OCI-LY1 (cell line): ENCODE measurements at regions not wholly inside any gene's neighbourhood (a gene's known extent, or its start where the extent isn't known, plus 50 kb on each side); places are given as distances from the start of the nearest gene placed in this dataset.

ENCODE experiments used
- H2AFZ ChIP-seq: fragments of 200-600 bp; sonication (generic), shearing (Covaris generic); 2 replicates; pipeline ENCODE4 v1.6.0; 2014; ENCODE audit warnings: antibody characterized with exemption, mild to moderate bottlenecking, low read length
- H3F3A ChIP-seq: fragments of 200-600 bp; sonication (generic), shearing (Covaris generic); 2 replicates; pipeline ENCODE4 v1.6.0; 2014; ENCODE audit warnings: mild to moderate bottlenecking, antibody characterized with exemption, low read length, moderate library complexity; ENCODE audit not compliant: insufficient read depth
- H3K27ac ChIP-seq: fragments of 200-600 bp; sonication (generic); 2 replicates; pipeline ENCODE4 v1.5.1; 2014; ENCODE audit warnings: low read length, mixed run types, mild to moderate bottlenecking, low read depth; ENCODE audit not compliant: poor library complexity, severe bottlenecking
- H3K27me3 ChIP-seq: fragments of 200-600 bp; sonication (generic); 2 replicates; pipeline ENCODE4 v1.6.0; 2014; ENCODE audit warnings: antibody characterized with exemption, mild to moderate bottlenecking, low read length, moderate library complexity; ENCODE audit not compliant: insufficient read depth
- H3K36me3 ChIP-seq: fragments of 200-600 bp; sonication (generic); 2 replicates; pipeline ENCODE4 v1.6.1; 2014; ENCODE audit warnings: mild to moderate bottlenecking, antibody characterized with exemption, low read length, moderate library complexity, mixed read lengths; ENCODE audit not compliant: insufficient read depth
- H3K4me1 ChIP-seq: fragments of 200-600 bp; sonication (generic); 2 replicates; pipeline ENCODE4 v1.5.1; 2014; ENCODE audit warnings: mild to moderate bottlenecking, low read length, moderate library complexity; ENCODE audit not compliant: insufficient read depth, severe bottlenecking
- H3K4me2 ChIP-seq: fragments of 200-600 bp; sonication (generic), shearing (Covaris generic); 2 replicates; pipeline ENCODE4 v1.6.1; 2014; ENCODE audit warnings: low read length
- H3K4me3 ChIP-seq: fragments of 200-600 bp; sonication (generic); 2 replicates; pipeline ENCODE4 v1.5.1; 2014; ENCODE audit warnings: low read length, low read depth, mild to moderate bottlenecking, mixed read lengths; ENCODE audit not compliant: poor library complexity, severe bottlenecking
- H3K79me2 ChIP-seq: fragments of 200-600 bp; shearing (Covaris generic); 2 replicates; pipeline ENCODE4 v1.6.1; 2016; ENCODE audit warnings: mixed run types, low read length, mixed read lengths; ENCODE audit not compliant: insufficient read depth
- H3K9ac ChIP-seq: fragments of 200-600 bp; sonication (generic), shearing (Covaris generic); 2 replicates; pipeline ENCODE4 v1.6.1; 2014; ENCODE audit warnings: mild to moderate bottlenecking, low read length, mixed read lengths
- H3K9me2 ChIP-seq: fragments of 200-600 bp; sonication (generic), shearing (Covaris generic); 2 replicates; pipeline ENCODE4 v1.6.1; 2014; ENCODE audit warnings: low read depth, mild to moderate bottlenecking, low read length, mixed read lengths
- H3K9me3 ChIP-seq: fragments of 200-600 bp; shearing (Covaris generic); 2 replicates; pipeline ENCODE4 v1.6.1; 2014; ENCODE audit warnings: low read length, mixed read lengths
- H4K20me1 ChIP-seq: fragments of 200-600 bp; sonication (generic), shearing (Covaris generic); 2 replicates; pipeline ENCODE4 v1.6.0; 2016; ENCODE audit warnings: mild to moderate bottlenecking, low read length; ENCODE audit not compliant: insufficient read depth
- EZH2 ChIP-seq: fragments of 200-600 bp; sonication (generic), shearing (Covaris generic); IDR thresholded peaks from 2 replicates; pipeline ENCODE4 v1.8.0; 2017; ENCODE audit warnings: borderline replicate concordance, mixed run types, mild to moderate bottlenecking, antibody characterized with exemption, low read length, moderate library complexity, mixed read lengths
- TF ChIP-seq, protein P1 (sequence below): fragments of 200-600 bp; sonication (generic), shearing (Covaris generic); IDR thresholded peaks from 2 replicates; pipeline ENCODE4 v1.5.1; 2017; ENCODE audit warnings: mild to moderate bottlenecking, antibody characterized with exemption, low read length, moderate library complexity, mixed read lengths

DNA sequence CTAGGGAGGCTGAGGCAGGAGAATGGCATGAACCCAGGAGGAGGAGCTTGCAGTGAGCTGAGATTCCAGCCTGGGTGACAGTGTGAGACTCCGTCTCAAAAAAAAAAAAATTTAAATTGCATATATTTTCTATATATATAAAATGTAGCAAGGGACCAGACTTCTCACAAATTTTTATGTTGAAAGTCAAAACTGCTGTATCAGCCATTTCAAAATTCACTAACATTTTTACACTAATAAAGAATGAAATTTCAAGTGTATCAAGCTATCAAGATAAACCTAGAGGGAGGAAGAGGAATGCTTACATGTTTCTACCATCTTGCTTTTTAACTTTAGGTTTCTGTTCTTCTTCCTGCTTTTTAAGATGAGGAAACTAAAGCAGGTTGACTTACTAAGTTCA, 464.0 kb downstream of the KCNJ3 start:
- Histone ChIP-seq H3K4me3 (no peak overlapping the region), H3K36me3 (no peaks in the 10 kb centered on the region), H4K20me1 (no peaks in the 10 kb centered on the region), H3K9me2 (no peaks in the 10 kb centered on the region), H3K9ac (no peak overlapping the region), H3K9me3 (no peaks in the 10 kb centered on the region), H3K27ac (no peak overlapping the region), H2AFZ (peak overlapping the region; percentile 65; the same call in 1 of the 2 replicates), H3F3A (no peaks in the 10 kb centered on the region), H3K27me3 (no peaks in the 10 kb centered on the region), H3K4me2 (no peak overlapping the region), H3K79me2 (no peaks in the 10 kb centered on the region), H3K4me1 (peaks cover 34% of the 10 kb centered on the region)
- TF ChIP-seq, protein P1, sequence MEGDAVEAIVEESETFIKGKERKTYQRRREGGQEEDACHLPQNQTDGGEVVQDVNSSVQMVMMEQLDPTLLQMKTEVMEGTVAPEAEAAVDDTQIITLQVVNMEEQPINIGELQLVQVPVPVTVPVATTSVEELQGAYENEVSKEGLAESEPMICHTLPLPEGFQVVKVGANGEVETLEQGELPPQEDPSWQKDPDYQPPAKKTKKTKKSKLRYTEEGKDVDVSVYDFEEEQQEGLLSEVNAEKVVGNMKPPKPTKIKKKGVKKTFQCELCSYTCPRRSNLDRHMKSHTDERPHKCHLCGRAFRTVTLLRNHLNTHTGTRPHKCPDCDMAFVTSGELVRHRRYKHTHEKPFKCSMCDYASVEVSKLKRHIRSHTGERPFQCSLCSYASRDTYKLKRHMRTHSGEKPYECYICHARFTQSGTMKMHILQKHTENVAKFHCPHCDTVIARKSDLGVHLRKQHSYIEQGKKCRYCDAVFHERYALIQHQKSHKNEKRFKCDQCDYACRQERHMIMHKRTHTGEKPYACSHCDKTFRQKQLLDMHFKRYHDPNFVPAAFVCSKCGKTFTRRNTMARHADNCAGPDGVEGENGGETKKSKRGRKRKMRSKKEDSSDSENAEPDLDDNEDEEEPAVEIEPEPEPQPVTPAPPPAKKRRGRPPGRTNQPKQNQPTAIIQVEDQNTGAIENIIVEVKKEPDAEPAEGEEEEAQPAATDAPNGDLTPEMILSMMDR = no peak
- no peak for TF ChIP-seq EZH2

DNA sequence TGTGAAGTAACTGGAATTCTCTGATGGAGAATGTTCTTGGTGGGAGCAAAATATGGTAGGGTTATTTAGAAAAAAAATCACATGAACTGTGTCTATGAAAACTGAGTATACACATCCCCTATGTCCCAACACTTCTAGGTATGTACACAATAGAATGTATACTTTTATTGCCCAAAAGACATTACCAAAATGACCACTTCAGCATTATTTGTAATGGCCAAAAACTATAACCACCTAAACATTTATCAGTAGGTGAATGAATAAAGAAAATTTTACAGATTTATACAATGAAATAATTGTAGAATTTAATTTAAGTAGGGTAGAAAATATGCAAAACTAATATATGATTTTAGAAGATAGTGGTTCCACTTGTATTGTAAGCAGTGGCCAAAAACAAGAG, 462.8 kb downstream of the KCNJ3 start:
- Histone ChIP-seq H3K27me3 (no peaks in the 10 kb centered on the region), H3K9ac (no peak overlapping the region), H3K9me3 (no peaks in the 10 kb centered on the region), H4K20me1 (no peaks in the 10 kb centered on the region), H3K27ac (no peak overlapping the region), H2AFZ (no peak overlapping the region), H3K36me3 (no peaks in the 10 kb centered on the region), H3K4me3 (no peak overlapping the region), H3K79me2 (no peaks in the 10 kb centered on the region), H3K4me2 (no peak overlapping the region), H3K4me1 (peaks cover 33% of the 10 kb centered on the region), H3F3A (no peaks in the 10 kb centered on the region), H3K9me2 (no peaks in the 10 kb centered on the region)
- TF ChIP-seq, protein P1 = no peak
- no peak for TF ChIP-seq EZH2

DNA sequence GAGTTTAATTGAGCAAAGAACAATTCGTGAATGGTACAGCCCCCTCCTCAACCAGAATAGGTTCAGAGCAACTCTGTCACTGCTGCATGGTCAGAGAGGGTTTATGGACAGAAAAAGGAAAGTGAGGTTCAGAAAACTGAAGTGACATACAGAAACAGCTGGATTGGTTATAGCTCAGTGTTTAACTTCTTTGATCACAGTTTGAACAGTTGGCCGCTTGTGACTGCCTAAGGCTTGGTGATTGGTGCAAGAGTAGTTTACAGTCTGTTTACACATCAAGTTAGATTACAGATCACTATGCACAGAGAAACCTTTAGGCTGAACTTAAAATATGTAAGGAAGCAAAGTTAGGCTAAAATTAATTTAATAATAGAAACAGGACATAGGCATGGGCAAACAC, 459.2 kb downstream of the KCNJ3 start:
- TF ChIP-seq, protein P1 = no peak
- TF ChIP-seq EZH2 = no peak
- Histone ChIP-seq H3K36me3 (no peaks in the 10 kb centered on the region), H4K20me1 (no peaks in the 10 kb centered on the region), H3K9me3 (no peaks in the 10 kb centered on the region), H3K4me3 (no peak overlapping the region), H3K4me2 (no peak overlapping the region), H3K27me3 (no peaks in the 10 kb centered on the region), H3F3A (no peaks in the 10 kb centered on the region), H3K79me2 (no peaks in the 10 kb centered on the region), H3K9ac (no peak overlapping the region), H3K9me2 (no peaks in the 10 kb centered on the region), H3K4me1 (peaks cover 41% of the 10 kb centered on the region), H2AFZ (no peak overlapping the region), H3K27ac (peak overlapping the region; percentile 45)
